Hematopoietic multipotent progenitor cell treated with erythropoietin and hydrocortisone succinate and interleukin-3 and kit ligand, for 6 days (in vitro differentiated cells): ENCODE measurements at regions not wholly inside any gene's neighbourhood (a gene's known extent, or its start where the extent isn't known, plus 50 kb on each side); places are given as distances from the start of the nearest gene placed in this dataset.
"Not testable (repeated sequence)": the region's sequence is repeated elsewhere in the genome, so short reads cannot be mapped to it uniquely, and the experiment has no call there.

Experiments
- DNase-seq: peaks from one replicate; pipeline ENCODE4 v3.0.0-alpha.2; 2015

DNA sequence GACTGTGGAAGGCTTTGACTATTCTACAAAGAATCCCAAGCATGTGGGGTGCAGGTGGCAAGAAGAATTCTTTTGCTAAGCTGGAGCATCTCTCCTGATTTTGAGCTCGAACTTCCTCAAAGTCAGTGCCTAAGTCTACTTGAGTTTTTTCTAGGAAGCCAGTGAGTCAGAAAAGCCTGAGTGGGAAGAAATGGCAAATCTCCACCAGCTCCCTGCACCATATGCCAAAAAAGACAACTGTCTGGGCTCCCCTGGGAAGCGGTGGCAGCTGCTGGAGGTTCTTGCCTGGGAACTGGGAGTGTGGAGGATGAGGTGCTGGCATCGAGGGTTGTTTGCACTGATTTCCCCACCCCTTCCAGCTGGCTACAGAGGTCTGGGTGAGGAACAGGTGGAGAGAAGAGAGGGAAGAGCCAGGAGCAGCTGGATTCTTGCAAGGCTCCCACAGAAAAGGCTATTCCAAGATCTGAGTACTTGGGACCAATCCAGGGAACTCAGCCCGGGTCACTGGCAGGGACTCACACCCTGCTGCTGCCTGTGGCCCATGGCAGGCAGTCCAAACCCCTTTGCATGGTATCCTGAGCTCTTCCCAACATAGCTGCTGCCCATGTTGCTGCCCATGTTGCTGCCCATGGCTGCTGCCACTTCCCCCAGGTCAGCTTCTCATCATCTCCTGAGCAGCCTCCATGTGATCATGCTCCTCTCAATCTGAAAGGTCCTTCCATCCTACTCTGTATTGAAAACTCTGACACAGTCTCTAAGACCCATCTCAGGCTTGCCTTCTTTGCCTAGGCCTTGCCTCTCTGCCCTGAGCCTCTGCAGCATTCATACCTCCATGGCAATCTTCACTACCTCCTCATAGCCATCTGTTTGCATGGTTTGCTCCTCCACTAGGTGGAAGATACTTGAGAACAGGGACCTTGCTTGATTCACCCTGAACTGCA, 128.3 kb upstream of the SPATS2L start:
- no peak for DNase-seq

- DNase-seq = no peak
Observed at GRCh38 chr2:200179151-200179550, 127.3 kb upstream of the SPATS2L start.

DNA sequence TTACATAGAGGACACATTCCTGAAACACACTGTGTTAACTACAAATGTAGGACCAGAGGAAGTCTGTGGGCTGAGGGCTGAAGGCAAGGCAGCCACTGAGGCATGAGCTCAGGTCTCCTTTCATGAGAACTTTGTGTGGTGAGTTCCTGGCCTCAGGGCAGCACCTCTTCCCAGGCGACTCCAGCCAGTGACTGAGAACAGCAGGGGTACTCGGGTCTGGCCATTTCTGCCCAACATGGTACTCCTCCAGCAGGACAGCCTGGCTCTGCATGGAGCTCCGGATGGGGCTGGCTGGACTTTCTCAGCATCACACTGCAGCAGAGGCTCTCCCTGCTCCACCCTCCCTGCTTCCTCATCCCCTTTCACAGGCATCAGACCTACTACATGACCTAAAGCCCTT, 125.5 kb upstream of the SPATS2L start:
- DNase-seq = no peak

DNA sequence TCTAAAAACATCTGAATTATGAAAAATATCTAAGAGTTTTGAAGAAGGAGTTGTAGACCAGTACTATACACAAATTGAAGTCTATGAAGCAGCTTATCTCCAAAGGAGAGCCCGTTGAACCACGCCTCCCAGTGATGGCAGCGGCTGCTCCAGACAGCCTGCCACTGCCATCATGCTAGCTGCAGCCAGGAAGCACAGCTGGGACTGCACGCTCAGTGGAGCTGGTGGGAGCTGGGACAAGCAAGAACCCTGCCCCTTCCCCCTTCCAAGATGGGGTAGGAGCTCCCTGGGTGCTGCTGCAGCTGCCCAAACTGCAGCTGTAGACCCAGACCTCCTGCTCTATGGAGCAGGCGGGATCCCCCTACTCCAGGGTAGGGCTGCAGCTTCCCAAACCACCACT, 124.7 kb upstream of the SPATS2L start:
- DNase-seq = no peak

DNA sequence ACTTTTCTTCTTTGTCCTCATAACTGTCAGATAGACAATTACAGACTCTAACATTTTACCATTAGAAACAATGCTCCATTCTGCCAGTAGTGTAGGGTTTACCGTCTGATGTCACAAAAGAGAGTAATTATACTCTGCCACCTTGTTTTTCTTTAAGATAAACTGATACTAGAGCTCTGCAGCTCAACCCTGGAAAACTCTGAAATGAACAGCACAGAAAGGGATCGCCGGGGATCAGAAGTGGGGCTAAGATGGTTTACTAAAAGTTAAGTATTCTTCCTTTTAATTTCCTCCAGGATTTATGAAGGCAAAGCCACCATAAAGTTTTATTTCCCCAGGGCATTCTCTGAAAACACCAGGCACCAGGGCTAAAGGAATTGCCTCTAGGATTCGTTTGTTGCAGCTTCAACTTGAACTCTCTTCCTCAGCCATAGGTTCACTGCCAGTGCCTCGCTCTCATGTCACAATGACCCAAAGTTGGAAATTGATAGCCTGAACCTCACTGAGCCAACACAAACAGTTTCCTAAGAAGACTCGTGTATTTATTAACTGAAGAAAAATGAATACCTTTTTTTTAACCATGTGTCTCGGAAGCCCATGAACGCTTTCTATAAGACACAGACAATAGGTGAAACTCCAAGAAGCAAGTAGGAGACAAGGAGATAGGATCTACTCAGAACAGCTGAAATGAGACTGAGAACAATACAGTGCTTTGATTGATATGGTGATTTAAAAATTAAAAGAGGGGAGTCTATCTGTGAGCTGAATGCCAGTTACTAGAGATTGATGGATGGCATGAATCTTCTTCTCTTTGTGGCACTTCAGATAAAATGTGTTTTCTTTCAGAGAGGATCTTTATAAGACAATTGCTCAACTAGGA, 121.5 kb upstream of the SPATS2L start:
- no peak for DNase-seq

GRCh38 chr2:200185628-200186000, 120.9 kb upstream of the SPATS2L start:
- no peak for DNase-seq

DNA sequence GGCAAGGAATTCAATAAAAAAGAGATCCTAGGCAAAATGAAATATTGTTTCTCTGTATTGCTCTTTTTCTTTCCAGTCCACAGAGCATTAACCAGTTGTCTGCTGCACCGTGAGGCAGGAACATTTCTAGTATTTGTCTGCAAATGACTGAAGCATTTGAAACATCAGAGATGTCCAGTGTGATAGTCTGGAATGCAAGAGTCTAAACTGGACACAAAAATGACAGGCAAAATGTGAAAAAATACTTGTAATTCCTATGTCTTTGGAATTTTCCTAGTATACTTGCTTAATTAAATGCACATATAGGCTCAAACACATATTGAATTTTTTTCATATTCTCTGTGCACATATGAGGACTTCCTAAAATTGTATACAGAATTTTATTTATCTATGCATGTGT, 120.5 kb upstream of the SPATS2L start:
- no peak for DNase-seq

DNA sequence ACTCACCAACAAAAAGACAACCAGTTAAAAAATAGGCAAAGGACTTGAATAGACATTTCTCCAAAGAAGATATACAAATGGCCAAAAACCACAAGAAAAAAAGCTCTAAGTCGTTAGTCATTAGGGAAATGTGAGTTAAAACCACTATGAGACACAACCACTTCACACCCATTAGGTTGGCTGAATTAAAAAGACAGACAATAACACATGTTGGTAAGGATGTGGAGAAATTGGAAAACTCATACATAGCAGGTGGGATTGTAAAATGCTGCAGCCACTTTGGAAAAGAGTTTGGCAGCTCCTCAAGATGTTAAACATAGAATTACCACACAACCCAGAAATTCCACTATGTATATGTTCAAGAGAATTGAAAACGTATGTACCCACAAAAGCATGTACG, 117.6 kb upstream of the SPATS2L start:
- no peak for DNase-seq

DNA sequence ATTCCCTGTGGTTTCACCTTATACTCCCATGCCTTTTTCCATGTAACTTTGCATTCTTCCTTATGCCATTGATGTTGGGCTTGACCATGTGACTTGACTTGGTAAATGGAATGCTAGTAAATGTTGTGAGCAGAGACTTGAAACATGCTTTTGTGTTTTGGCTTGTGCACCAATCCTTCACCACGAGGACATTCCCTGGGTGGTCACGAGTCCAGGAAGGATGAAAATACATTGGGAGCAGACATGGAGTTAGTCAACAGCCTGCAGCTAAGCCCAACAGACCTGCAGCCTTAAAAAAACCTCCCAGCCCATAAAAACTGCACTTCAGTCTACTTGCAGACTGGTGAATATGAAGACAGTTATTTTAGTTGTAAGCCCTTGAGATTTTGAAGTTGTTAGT, 116.5 kb upstream of the SPATS2L start:
- DNase-seq = no peak

DNA sequence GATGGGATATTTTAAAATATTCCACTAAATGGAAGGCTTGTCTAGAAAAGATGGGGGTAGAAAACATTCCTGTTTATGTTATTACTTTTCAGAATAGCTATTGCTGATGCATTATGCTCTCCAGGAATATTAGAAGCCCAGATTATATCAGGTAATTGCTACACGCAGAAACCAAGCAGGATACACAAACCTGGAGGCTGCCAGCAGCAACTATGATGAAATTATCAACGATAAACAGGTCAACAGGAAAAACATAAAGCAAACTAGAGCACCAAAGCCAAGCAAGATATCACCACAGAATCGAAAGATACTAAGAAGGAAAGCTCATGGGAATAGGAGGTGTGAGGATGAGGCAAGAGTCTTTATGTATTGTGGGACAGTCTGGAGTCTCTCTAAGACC, 113.2 kb upstream of the SPATS2L start:
- no peak for DNase-seq

GRCh38 chr2:200193791-200194190, 112.7 kb upstream of the SPATS2L start:
- DNase-seq = no peak

- DNase-seq = no peak
Observed at GRCh38 chr2:200194746-200195145, 111.7 kb upstream of the SPATS2L start.

DNA sequence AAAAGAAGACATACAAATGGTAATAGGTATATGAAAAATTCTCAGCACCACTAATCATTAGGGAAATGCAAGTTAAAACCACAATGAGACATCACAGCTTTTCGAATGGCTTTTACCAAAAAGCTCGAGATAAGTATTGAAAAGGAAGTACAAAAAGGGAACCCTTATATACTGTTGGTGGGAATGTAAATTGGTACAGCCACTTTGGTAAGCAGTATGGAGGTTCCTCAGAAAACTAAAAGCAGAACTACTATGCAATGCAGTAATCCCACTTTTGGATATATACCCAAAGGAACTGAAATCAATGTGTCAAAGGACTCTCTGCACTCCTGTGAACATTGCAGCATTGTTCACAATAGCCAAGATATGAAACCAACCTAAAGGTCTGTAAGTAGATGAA, 107.5 kb upstream of the SPATS2L start:
- DNase-seq = peak; percentile 35

GRCh38 chr2:200199576-200200263, 106.8 kb upstream of the SPATS2L start:
- peak; percentile 3 for DNase-seq

GRCh38 chr2:200201839-200202238, 104.7 kb upstream of the SPATS2L start:
- not testable (repeated sequence) for DNase-seq

GRCh38 chr2:200203381-200203827, 103.1 kb upstream of the SPATS2L start:
- DNase-seq = no peak

DNA sequence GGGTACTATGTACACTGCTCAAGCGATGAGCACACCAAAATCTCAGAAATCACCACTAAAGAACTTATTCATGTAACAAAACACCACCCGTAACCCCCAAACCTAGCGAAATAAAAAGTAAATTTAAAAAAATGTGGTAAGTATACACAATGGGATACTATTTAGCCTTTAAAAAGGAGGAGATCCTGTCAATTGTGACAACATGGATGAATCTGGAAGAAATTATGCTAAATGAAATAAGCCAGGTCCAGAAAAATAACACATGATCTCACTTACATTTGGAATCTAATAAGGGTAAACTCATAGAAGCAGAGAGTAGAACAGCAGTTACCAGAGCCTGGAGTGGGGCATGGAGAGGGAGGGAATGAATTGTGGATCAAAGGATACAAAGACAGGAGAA, 98.5 kb upstream of the SPATS2L start:
- no peak for DNase-seq

- DNase-seq = no peak
Observed at GRCh38 chr2:200209030-200209429, 97.5 kb upstream of the SPATS2L start.

- no peak for DNase-seq
Observed at GRCh38 chr2:200211643-200212042, 94.8 kb upstream of the SPATS2L start.

- DNase-seq = no peak
Observed at GRCh38 chr2:200212862-200213425, 93.5 kb upstream of the SPATS2L start.

DNA sequence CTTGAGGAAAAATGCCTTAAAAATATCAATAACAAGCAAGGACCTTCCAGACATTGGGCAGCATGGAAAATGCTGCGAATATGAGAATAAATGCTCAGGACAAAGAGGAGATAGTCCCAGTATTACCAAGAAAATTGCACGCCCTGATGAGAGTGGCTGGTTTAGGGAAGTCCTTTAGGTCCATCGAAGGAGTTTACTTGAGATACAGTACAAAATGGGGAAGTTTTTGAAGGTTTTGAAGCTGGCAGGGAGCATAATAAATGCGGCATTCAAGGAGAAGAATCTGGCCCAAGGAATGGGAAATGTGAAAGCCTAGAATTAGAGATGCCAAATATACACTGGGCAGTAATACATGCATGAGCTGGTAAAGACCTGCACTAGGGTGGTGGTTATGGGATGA, 90.2 kb upstream of the SPATS2L start:
- DNase-seq = no peak

DNA sequence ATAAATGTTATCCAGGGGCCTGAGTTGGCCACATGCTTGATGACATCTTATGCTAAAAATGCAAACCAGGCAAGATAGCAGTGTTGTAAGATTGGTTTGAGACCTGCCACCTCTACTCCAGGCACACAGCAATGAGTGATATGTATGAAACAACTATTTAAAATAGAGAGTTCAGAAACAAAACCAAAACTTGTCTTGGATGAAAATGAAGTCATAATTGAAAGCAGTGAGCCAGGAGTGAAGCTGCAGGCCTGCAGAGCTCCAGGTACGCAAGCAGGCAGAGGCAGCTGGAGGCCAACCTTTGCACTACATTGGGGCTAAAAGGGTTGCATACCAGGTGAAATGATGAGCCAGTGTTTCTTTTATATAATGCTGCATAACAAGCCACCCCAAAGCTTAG, 89.2 kb upstream of the SPATS2L start:
- no peak for DNase-seq

DNA sequence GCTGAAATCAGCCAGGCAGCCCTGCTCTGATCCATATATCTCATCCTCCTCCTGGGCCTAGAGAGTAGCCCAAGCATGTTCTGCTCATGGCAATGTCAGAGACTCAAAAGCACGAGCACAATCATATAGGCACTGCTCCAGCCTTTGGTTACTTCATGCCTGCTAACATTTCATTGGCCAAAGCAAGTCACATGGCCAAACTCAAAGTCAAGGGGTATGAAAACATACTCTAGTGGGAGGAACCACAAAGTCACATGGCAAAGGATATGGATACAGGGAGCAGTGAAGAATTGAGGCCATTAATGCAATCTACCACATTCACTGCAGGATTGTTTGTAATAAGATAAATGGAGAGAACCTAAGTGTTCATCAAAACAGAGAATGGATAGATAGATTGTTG, 87.8 kb upstream of the SPATS2L start:
- DNase-seq = no peak
